ENCODE measurements at regions not wholly inside any gene's neighbourhood (a gene's known extent, or its start where the extent isn't known, plus 50 kb on each side); places are given as distances from the start of the nearest gene placed in this dataset.

DNA sequence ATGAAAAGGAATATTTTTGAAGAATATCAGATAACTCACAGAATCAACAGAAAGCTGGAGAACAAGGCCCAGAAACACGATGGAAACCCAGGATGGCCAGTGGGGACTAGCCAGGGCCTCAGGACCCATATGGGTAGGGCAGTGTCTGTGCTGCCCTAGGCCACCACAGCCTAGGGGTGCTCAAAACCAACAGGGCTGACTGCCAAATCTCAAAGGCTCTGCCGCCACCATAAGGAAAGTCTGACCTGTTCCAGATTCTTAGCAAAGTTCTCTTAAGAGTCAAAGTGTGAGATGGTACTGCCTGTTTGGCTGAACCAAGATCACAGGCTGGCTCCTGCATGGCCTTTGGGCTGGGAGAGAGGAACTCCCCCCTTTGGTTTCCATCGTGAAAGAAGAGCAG, 164.7 kb upstream of the CTTNBP2NL start:
- H3K4me3 Mint-ChIP-seq (ENCODE audit: unreplicated experiment), result no peak overlapping the region
- H3K27me3 Mint-ChIP-seq (ENCODE audit: low read depth), result peaks cover 11% of the 10 kb centered on the region
- H3K9me3 Mint-ChIP-seq (ENCODE audit: low read depth), result peaks cover 16% of the 10 kb centered on the region
- TF ChIP-seq CTCF (IDR thresholded peaks at IDR 0.05), result no peak
- DNase-seq (ENCODE audit: low spot score), result no peak
- no peaks in the 10 kb centered on the region for H3K36me3 Mint-ChIP-seq (ENCODE audit: low read depth)
- no peak overlapping the region for H3K27ac Mint-ChIP-seq (ENCODE audit: unreplicated experiment)
- no peaks in the 10 kb centered on the region for H3K4me1 Mint-ChIP-seq (ENCODE audit: low read depth)

GRCh38 chr1:112232848-112233247, 163.2 kb upstream of the CTTNBP2NL start:
- no peak overlapping the region for H3K27ac Mint-ChIP-seq (ENCODE audit: unreplicated experiment)
- DNase-seq (ENCODE audit: low spot score), result no peak
- peaks cover 11% of the 10 kb centered on the region for H3K27me3 Mint-ChIP-seq (ENCODE audit: low read depth)
- TF ChIP-seq CTCF (IDR thresholded peaks at IDR 0.05), result no peak
- H3K9me3 Mint-ChIP-seq (ENCODE audit: low read depth), result peaks cover 16% of the 10 kb centered on the region
- no peaks in the 10 kb centered on the region for H3K4me1 Mint-ChIP-seq (ENCODE audit: low read depth)
- H3K36me3 Mint-ChIP-seq (ENCODE audit: low read depth), result no peaks in the 10 kb centered on the region
- no peak overlapping the region for H3K4me3 Mint-ChIP-seq (ENCODE audit: unreplicated experiment)

DNA sequence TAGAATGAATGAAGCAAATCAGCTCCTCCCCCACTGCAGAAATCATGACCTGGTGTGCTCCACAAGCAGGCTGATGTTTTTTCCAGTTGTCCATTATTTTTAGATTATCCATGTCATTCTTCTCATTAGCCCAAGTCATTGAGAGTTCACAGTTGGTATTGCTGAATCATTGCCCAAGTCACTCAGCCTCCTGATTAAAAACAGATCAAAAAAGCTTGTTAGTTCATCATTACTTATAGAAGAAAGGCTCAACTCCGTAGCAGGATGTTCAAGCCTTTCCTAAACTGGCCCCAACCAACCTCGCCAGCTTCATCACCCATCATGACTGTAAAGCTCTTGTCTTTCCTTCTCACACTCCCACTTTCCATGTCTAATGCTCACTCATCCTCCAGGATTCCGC, 161.3 kb upstream of the CTTNBP2NL start:
- Mint-ChIP-seq H3K9me3 (ENCODE audit: low read depth) (peaks cover 3% of the 10 kb centered on the region), H3K4me1 (ENCODE audit: low read depth) (no peaks in the 10 kb centered on the region), H3K36me3 (ENCODE audit: low read depth) (no peaks in the 10 kb centered on the region), H3K27ac (ENCODE audit: unreplicated experiment) (no peak overlapping the region), H3K27me3 (ENCODE audit: low read depth) (peaks cover 17% of the 10 kb centered on the region), H3K4me3 (ENCODE audit: unreplicated experiment) (no peak overlapping the region)
- no peak for DNase-seq (ENCODE audit: low spot score)
- TF ChIP-seq CTCF (IDR thresholded peaks at IDR 0.05), result no peak

DNA sequence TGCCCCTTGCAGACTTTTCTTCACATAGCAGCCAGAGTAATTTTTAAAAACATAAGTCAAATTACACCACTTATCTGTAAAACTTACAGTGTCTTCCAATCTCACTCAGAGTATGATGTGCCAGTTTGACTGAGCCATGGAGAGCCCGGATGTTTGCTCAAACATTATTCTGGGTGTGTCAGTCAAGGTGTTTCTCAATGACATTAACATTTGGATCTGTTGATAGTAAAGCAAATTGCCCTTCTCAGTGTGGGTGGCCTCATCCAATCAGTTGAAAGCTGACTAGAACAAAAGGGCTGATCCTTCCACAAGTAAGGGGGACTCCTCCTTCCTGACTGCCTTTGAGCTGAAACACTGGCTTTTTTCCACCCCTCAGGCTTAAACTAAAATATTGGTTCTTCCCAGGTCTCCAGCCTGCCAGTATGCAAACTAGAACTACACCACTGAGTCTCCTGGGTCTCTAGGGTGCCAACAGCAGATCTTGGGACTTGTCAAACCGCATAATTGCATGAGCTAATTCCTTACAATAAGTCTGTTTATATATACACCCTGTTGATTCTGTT, 157.9 kb upstream of the CTTNBP2NL start:
- H3K9me3 Mint-ChIP-seq (ENCODE audit: low read depth), result no peaks in the 10 kb centered on the region
- DNase-seq (ENCODE audit: low spot score), result no peak

GRCh38 chr1:112239683-112240330, 156.2 kb upstream of the CTTNBP2NL start:
- no peak overlapping the region for H3K27ac Mint-ChIP-seq (ENCODE audit: unreplicated experiment)
- H3K27me3 Mint-ChIP-seq (ENCODE audit: low read depth), result peaks cover 24% of the 10 kb centered on the region
- no peaks in the 10 kb centered on the region for H3K9me3 Mint-ChIP-seq (ENCODE audit: low read depth)
- no peaks in the 10 kb centered on the region for H3K36me3 Mint-ChIP-seq (ENCODE audit: low read depth)
- no peaks in the 10 kb centered on the region for H3K4me1 Mint-ChIP-seq (ENCODE audit: low read depth)
- no peak overlapping the region for H3K4me3 Mint-ChIP-seq (ENCODE audit: unreplicated experiment)
- TF ChIP-seq CTCF (IDR thresholded peaks at IDR 0.05), result no peak
- no peak for DNase-seq (ENCODE audit: low spot score)

More for the DNA sequence above, 157.9 kb upstream of the CTTNBP2NL start:
- H3K4me1 Mint-ChIP-seq (ENCODE audit: low read depth), result no peaks in the 10 kb centered on the region
- H3K36me3 Mint-ChIP-seq (ENCODE audit: low read depth), result no peaks in the 10 kb centered on the region
- TF ChIP-seq CTCF (IDR thresholded peaks at IDR 0.05), result no peak
- no peak overlapping the region for H3K4me3 Mint-ChIP-seq (ENCODE audit: unreplicated experiment)
- peaks cover 19% of the 10 kb centered on the region for H3K27me3 Mint-ChIP-seq (ENCODE audit: low read depth)
- H3K27ac Mint-ChIP-seq (ENCODE audit: unreplicated experiment), result no peak overlapping the region
